SU-DHL-6 (cell line): ENCODE measurements at regions not wholly inside any gene's neighbourhood (a gene's known extent, or its start where the extent isn't known, plus 50 kb on each side); places are given as distances from the start of the nearest gene placed in this dataset.

ENCODE experiments used
- EZH2phosphoT487 ChIP-seq: fragments of 200-600 bp; sonication (generic), shearing (Covaris generic); conservative IDR thresholded peaks from 2 replicates; pipeline ENCODE4 v1.6.1; 2018; ENCODE audit warnings: mild to moderate bottlenecking, antibody characterized with exemption, low read length, moderate library complexity, mixed read lengths
- TF ChIP-seq, protein P1 (sequence below): fragments of 200-600 bp; sonication (generic); IDR thresholded peaks from one replicate; pipeline ENCODE4 v1.5.1; 2017; ENCODE audit warnings: antibody characterized with exemption, mild to moderate bottlenecking, low read length, moderate library complexity; ENCODE audit not compliant: insufficient read depth, poor library complexity, severe bottlenecking

GRCh38 chr1:29687601-29688244 lies 451.4 kb downstream of the PTPRU start:
- TF ChIP-seq, protein P1, sequence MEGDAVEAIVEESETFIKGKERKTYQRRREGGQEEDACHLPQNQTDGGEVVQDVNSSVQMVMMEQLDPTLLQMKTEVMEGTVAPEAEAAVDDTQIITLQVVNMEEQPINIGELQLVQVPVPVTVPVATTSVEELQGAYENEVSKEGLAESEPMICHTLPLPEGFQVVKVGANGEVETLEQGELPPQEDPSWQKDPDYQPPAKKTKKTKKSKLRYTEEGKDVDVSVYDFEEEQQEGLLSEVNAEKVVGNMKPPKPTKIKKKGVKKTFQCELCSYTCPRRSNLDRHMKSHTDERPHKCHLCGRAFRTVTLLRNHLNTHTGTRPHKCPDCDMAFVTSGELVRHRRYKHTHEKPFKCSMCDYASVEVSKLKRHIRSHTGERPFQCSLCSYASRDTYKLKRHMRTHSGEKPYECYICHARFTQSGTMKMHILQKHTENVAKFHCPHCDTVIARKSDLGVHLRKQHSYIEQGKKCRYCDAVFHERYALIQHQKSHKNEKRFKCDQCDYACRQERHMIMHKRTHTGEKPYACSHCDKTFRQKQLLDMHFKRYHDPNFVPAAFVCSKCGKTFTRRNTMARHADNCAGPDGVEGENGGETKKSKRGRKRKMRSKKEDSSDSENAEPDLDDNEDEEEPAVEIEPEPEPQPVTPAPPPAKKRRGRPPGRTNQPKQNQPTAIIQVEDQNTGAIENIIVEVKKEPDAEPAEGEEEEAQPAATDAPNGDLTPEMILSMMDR = no peak
- TF ChIP-seq EZH2phosphoT487 = no peak
